Hepatocyte (in vitro differentiated cells): ENCODE measurements at regions not wholly inside any gene's neighbourhood (a gene's known extent, or its start where the extent isn't known, plus 50 kb on each side); places are given as distances from the start of the nearest gene placed in this dataset.

Source experiments
- EZH2 ChIP-seq: fragments of 200-600 bp; sonication (generic); IDR thresholded peaks from 2 replicates; pipeline ENCODE4 v1.6.1; 2016; ENCODE audit warnings: antibody characterized with exemption, mild to moderate bottlenecking, borderline replicate concordance
- TF ChIP-seq, protein P1 (sequence below): fragments of 200-600 bp; sonication (generic); IDR thresholded peaks from 2 replicates; pipeline ENCODE4 v1.5.1; 2016; ENCODE audit warnings: antibody characterized with exemption, mild to moderate bottlenecking; ENCODE audit not compliant: poor library complexity

DNA sequence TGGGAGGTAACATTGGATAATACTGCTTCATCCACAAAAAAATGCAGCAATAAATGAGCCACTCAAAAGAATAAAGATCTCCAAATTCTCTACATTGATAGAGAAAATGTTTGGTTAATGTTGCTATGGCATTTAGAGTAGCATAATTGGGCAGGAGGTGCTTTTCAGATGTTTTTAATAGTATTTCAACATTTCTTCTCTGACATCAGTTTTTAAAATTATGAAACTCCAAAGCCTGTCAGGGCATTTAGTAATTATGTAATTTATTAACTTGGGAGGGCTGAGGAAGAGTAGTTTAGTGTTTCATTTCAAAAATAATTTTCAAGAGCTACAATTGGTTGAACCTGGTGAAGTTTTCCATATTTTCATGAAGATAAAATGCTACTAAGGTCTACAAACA is 211.3 kb upstream of the INTU start:
- no peak for TF ChIP-seq EZH2
- TF ChIP-seq, protein P1, sequence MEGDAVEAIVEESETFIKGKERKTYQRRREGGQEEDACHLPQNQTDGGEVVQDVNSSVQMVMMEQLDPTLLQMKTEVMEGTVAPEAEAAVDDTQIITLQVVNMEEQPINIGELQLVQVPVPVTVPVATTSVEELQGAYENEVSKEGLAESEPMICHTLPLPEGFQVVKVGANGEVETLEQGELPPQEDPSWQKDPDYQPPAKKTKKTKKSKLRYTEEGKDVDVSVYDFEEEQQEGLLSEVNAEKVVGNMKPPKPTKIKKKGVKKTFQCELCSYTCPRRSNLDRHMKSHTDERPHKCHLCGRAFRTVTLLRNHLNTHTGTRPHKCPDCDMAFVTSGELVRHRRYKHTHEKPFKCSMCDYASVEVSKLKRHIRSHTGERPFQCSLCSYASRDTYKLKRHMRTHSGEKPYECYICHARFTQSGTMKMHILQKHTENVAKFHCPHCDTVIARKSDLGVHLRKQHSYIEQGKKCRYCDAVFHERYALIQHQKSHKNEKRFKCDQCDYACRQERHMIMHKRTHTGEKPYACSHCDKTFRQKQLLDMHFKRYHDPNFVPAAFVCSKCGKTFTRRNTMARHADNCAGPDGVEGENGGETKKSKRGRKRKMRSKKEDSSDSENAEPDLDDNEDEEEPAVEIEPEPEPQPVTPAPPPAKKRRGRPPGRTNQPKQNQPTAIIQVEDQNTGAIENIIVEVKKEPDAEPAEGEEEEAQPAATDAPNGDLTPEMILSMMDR: no peak
